IMR-90 (cell line): ENCODE measurements at regions not wholly inside any gene's neighbourhood (a gene's known extent, or its start where the extent isn't known, plus 50 kb on each side); places are given as distances from the start of the nearest gene placed in this dataset.

Source experiments
- ATAC-seq: fragments of 200-7000 bp; cut with Tn5 transposase; 2 replicates; pipeline ENCODE4 v1.9.1; 2020; ENCODE audit warnings: low read depth, mild to moderate bottlenecking, moderate library complexity
- BruUV-seq: library from RNA; stranded (reverse); fragments of 400-500 nt; replicated peaks from 2 replicates; lab custom pipeline; 2021; lab: Mats Ljungman, UMichigan
- CTCF ChIA-PET: fragments of 300-600 bp; formaldehyde crosslinking; extraction: SDS; loops from one replicate; lab custom pipeline; 2021; ENCODE audit warnings: antibody characterized with exemption; lab: Yijun Ruan, JAX
- POLR2A ChIA-PET: fragments of 300-600 bp; sonication (Branson Sonifier 250); formaldehyde crosslinking; loops from one replicate; lab custom pipeline; 2022; ENCODE audit warnings: antibody characterized with exemption; ENCODE audit not compliant: unreplicated experiment; lab: Charles Lee
- DNase-seq: peaks from one replicate; pipeline ENCODE4 v3.0.0; 2013
- H2AFZ ChIP-seq: replicated peaks from 2 replicates; pipeline ENCODE3; 2013; ENCODE audit warnings: low read length, mild to moderate bottlenecking; ENCODE audit not compliant: poor library complexity
- H2AK5ac ChIP-seq: 2 replicates; pipeline ENCODE4 v1.6.1; 2013; ENCODE audit warnings: low read depth, low read length, inconsistent platforms
- H2AK9ac ChIP-seq: replicated peaks from 2 replicates; pipeline ENCODE3; 2013; ENCODE audit warnings: mild to moderate bottlenecking, low read depth, low read length, moderate library complexity; ENCODE audit not compliant: poor library complexity
- H2BK120ac ChIP-seq: 2 replicates; pipeline ENCODE4 v1.6.1; 2013; ENCODE audit warnings: low read depth, low read length, inconsistent platforms
- H2BK15ac ChIP-seq: 3 replicates; pipeline ENCODE4 v1.6.1; 2013; ENCODE audit warnings: low read depth, low read length, inconsistent platforms
- H2BK20ac ChIP-seq: 2 replicates; pipeline ENCODE4 v1.6.1; 2013; ENCODE audit warnings: low read depth, mild to moderate bottlenecking, inconsistent platforms, low read length, moderate library complexity
- H2BK5ac ChIP-seq: 2 replicates; pipeline ENCODE4 v1.6.1; 2013; ENCODE audit warnings: mild to moderate bottlenecking, low read depth, low read length, inconsistent platforms; ENCODE audit not compliant: poor library complexity, severe bottlenecking
- H3K14ac ChIP-seq: replicated peaks from 2 replicates; pipeline ENCODE4 v1.6.1; 2013; ENCODE audit warnings: low read depth, low read length, inconsistent platforms
- H3K18ac ChIP-seq: 2 replicates; pipeline ENCODE4 v1.6.1; 2013; ENCODE audit warnings: low read depth, low read length, control low read depth
- H3K23ac ChIP-seq: 2 replicates; pipeline ENCODE4 v1.6.1; 2013; ENCODE audit warnings: low read depth, low read length, inconsistent platforms
- H3K27ac ChIP-seq: 2 replicates; pipeline ENCODE4 v1.5.1; 2013; ENCODE audit warnings: mild to moderate bottlenecking, control low read depth, low read length; ENCODE audit not compliant: insufficient read depth
- H3K27me3 ChIP-seq: 2 replicates; pipeline ENCODE4 v1.6.1; 2013; ENCODE audit warnings: low read length; ENCODE audit not compliant: control insufficient read depth, insufficient read depth
- H3K36me3 ChIP-seq: 2 replicates; pipeline ENCODE4 v1.6.1; 2013; ENCODE audit warnings: low read length, mixed read lengths; ENCODE audit not compliant: control insufficient read depth, insufficient read depth
- H3K4ac ChIP-seq: 2 replicates; pipeline ENCODE4 v1.6.1; 2013; ENCODE audit warnings: low read depth, low read length, inconsistent platforms
- H3K4me1 ChIP-seq: 2 replicates; pipeline ENCODE4 v1.6.1; 2013; ENCODE audit warnings: low read length, mixed read lengths; ENCODE audit not compliant: control insufficient read depth, insufficient read depth
- H3K4me2 ChIP-seq: 2 replicates; pipeline ENCODE4 v1.6.1; 2013; ENCODE audit warnings: low read depth, mild to moderate bottlenecking, control low read depth, low read length, moderate library complexity
- H3K4me3 ChIP-seq: 2 replicates; pipeline ENCODE4 v1.5.1; 2013; ENCODE audit warnings: low read depth, mild to moderate bottlenecking, control low read depth, low read length, moderate library complexity; ENCODE audit not compliant: insufficient read depth
- H3K56ac ChIP-seq: 2 replicates; pipeline ENCODE4 v1.6.1; 2013; ENCODE audit warnings: low read length, inconsistent platforms; ENCODE audit not compliant: insufficient read depth; ENCODE audit errors: extremely low read depth
- H3K79me1 ChIP-seq, 2 experiments: 2 replicates each; pipeline ENCODE4 v1.6.1; 2013; ENCODE audit warnings: low read length in 2 of 2, inconsistent platforms in 1 of 2, low read depth in 1 of 2
- H3K9ac ChIP-seq: 2 replicates; pipeline ENCODE4 v1.6.1; 2013; ENCODE audit warnings: low read depth, low read length, control low read depth
- H3K9me1 ChIP-seq: 2 replicates; pipeline ENCODE4 v1.6.1; 2013; ENCODE audit warnings: low read length, inconsistent platforms; ENCODE audit not compliant: insufficient read depth
- H3K9me3 ChIP-seq: 2 replicates; pipeline ENCODE4 v1.6.1; 2013; ENCODE audit warnings: low read length; ENCODE audit not compliant: control insufficient read depth, insufficient read depth
- H4K20me1 ChIP-seq: 2 replicates; pipeline ENCODE4 v1.6.1; 2013; ENCODE audit warnings: low read length, inconsistent platforms; ENCODE audit not compliant: insufficient read depth
- H4K5ac ChIP-seq: 2 replicates; pipeline ENCODE4 v1.6.1; 2013; ENCODE audit warnings: mild to moderate bottlenecking, low read depth, low read length, control low read depth
- H4K8ac ChIP-seq, 2 experiments: 2 replicates each; pipeline ENCODE4 v1.6.1; 2013; ENCODE audit warnings: low read depth in 2 of 2, low read length in 2 of 2, control low read depth in 1 of 2, inconsistent platforms in 1 of 2
- H4K91ac ChIP-seq: 2 replicates; pipeline ENCODE4 v1.6.1; 2013; ENCODE audit warnings: low read depth, low read length, inconsistent platforms; ENCODE audit not compliant: insufficient read depth
- CEBPB ChIP-seq: IDR thresholded peaks from 2 replicates; pipeline ENCODE4 v1.6.1; 2012; ENCODE audit warnings: low read depth, low read length, improper control_type of control experiment
- MAFK ChIP-seq: IDR thresholded peaks from 2 replicates; pipeline ENCODE4 v1.6.1; 2012; ENCODE audit warnings: low read depth, low read length, improper control_type of control experiment
- MAZ ChIP-seq: IDR thresholded peaks from 2 replicates; pipeline ENCODE4 v1.6.1; 2012; ENCODE audit warnings: low read depth, mild to moderate bottlenecking, low read length, improper control_type of control experiment, moderate library complexity, borderline replicate concordance
- WGBS, 2 experiments: methylation state at CpG; one replicate each; pipeline versions ENCODE4 v1.1.5 to v1.1.7; 2013; ENCODE audit warnings: missing lambda C conversion rate in 2 of 2; ENCODE audit not compliant: insufficient read length in 1 of 2; ENCODE audit errors: extremely low coverage in 2 of 2; 5-methylcytosine and 5-hydroxymethylcytosine counted together
- dilution Hi-C: fragments of 300-500 bp; cut with HindIII; formaldehyde crosslinking; loops from one replicate; pipeline ENCODE4 v1.14.3; 2018; ENCODE audit warnings: low sequenced_read_pairs; ENCODE audit not compliant: unreplicated experiment
- in situ Hi-C: fragments of 300-500 bp; cut with MboI; formaldehyde crosslinking; loops from 3 replicates; pipeline ENCODE4 v1.14.3; 2019; ENCODE audit warnings: low sequenced_read_pairs, inconsistent platforms, mixed read lengths
- intact Hi-C: fragments of 100-400 bp; cut with micrococcal nuclease; formaldehyde crosslinking; loops from 2 replicates; pipeline ENCODE4 v1.10.0; 2022

GRCh38 chr17:83173914-83174361, 94.5 kb downstream of the METRNL start:
- Histone ChIP-seq H3K27ac (no peak overlapping the region), H3K4me1 (no peaks in the 10 kb centered on the region; the same call in 1 of the 2 replicates), H2AK5ac (no peak overlapping the region), H2AK9ac (peak overlapping the region; percentile 65), H4K8ac (no peak overlapping the region), H4K91ac (no peak overlapping the region), H3K4me3 (no peak overlapping the region), H2BK120ac (no peak overlapping the region), H3K27me3 (peaks cover 37% of the 10 kb centered on the region), H3K36me3 (no peaks in the 10 kb centered on the region), H3K9ac (no peak overlapping the region), H3K4me2 (no peak overlapping the region), H2BK20ac (no peak overlapping the region), H4K20me1 (peaks cover 4% of the 10 kb centered on the region; the same call in 1 of the 2 replicates), H4K5ac (no peak overlapping the region), H3K9me1 (no peaks in the 10 kb centered on the region), H3K9me3 (no peaks in the 10 kb centered on the region), H3K23ac (no peak overlapping the region), H3K56ac (no peak overlapping the region), H3K18ac (no peak overlapping the region), H3K4ac (no peak overlapping the region), H3K79me1 (no peaks in the 10 kb centered on the region), H3K14ac (no peak overlapping the region), H2BK15ac (no peak overlapping the region), H2AFZ (no peak overlapping the region), H2BK5ac (no peak overlapping the region)
- 87% methylated on average over 11 of the region's 18 CpGs; no CpG with 5 or more reads in 1 of the 2 experiments for WGBS, 2 experiments
- no TSS peak for BruUV-seq
- intact Hi-C loops = no loop called here
- ChIA-PET CTCF (no interaction called here), POLR2A (no interaction called here)
- dilution Hi-C loops = no loop called here
- TF ChIP-seq MAZ (no peak), CEBPB (no peak), MAFK (no peak)
- ATAC-seq (no peak), DNase-seq (no peak)
- in situ Hi-C loops = no loop called here
